GM12873 (cell line): ENCODE measurements at regions not wholly inside any gene's neighbourhood (a gene's known extent, or its start where the extent isn't known, plus 50 kb on each side); places are given as distances from the start of the nearest gene placed in this dataset.

ENCODE experiments used
- TF ChIP-seq, protein P1 (sequence below): IDR thresholded peaks from 2 replicates; pipeline ENCODE4 v1.5.1; 2012; ENCODE audit warnings: low read depth, mild to moderate bottlenecking, moderate library complexity, low read length, control low read depth; ENCODE audit not compliant: insufficient read depth; ENCODE audit errors: missing control alignments

DNA sequence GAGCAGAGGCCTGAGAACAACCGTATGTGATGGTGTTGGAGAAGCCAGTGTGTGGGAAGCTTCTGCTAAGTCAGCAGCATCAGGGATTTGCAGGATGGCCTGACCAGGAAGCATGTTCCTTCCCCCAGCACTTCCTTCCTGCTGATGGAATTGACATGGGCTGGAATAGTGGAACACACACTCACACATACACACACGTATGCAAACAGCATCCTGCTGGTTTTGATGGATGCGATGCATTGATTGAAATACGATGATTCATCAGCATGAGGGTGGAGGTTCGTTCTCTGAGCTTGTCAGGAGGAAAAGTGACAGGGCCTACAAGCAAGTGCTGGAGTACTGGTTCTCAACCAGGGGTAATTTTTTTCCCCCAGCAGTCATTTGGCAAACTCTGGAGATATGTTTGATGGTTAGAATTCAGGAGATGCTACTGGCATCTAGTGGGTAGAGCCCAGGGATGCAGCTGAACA is 229.1 kb downstream of the NFATC2 start:
- TF ChIP-seq, protein P1, sequence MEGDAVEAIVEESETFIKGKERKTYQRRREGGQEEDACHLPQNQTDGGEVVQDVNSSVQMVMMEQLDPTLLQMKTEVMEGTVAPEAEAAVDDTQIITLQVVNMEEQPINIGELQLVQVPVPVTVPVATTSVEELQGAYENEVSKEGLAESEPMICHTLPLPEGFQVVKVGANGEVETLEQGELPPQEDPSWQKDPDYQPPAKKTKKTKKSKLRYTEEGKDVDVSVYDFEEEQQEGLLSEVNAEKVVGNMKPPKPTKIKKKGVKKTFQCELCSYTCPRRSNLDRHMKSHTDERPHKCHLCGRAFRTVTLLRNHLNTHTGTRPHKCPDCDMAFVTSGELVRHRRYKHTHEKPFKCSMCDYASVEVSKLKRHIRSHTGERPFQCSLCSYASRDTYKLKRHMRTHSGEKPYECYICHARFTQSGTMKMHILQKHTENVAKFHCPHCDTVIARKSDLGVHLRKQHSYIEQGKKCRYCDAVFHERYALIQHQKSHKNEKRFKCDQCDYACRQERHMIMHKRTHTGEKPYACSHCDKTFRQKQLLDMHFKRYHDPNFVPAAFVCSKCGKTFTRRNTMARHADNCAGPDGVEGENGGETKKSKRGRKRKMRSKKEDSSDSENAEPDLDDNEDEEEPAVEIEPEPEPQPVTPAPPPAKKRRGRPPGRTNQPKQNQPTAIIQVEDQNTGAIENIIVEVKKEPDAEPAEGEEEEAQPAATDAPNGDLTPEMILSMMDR: no peak

GRCh38 chr20:51312480-51312783 is 230.1 kb downstream of the NFATC2 start:
- TF ChIP-seq, protein P1: no peak

DNA sequence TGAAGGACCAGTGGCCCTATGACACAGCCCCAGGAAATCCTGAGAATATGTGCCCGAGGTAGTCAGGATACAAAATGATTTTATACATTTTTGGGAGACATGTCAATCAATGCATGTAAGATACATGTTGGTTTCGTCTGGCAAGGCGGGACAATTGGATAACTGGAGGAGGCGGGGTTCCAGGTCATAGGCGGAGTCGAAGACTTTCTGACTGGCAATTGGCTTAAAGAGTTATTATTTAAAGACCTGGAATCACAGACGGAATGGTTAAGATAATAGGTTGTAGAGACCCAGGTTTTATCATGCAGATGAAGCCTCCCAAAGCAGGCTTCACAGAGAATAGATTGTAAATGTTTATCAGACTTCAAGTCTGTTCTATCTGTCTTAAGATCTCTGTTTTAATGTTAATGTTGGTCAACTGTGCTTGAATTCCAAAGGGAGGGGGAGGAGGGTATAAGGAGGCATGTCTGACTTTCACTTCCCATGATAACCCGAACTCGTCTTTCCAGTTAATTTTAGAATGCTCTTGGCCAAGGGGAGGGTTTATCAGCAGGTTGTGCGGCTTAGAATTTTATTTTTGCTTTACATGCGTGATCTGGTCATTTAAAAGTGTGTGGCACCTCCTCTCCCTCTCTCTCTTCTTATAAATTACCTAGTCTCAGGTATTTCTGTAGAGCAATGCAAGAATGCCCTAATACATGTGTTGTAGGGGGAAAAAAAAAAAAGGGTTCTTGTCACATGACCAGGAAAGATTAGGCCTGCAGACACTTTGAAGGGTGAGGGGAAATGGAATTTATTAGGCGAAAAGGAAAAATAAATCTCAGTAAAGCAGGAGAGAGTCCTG is 230.7 kb downstream of the NFATC2 start:
- TF ChIP-seq, protein P1: no peak

DNA sequence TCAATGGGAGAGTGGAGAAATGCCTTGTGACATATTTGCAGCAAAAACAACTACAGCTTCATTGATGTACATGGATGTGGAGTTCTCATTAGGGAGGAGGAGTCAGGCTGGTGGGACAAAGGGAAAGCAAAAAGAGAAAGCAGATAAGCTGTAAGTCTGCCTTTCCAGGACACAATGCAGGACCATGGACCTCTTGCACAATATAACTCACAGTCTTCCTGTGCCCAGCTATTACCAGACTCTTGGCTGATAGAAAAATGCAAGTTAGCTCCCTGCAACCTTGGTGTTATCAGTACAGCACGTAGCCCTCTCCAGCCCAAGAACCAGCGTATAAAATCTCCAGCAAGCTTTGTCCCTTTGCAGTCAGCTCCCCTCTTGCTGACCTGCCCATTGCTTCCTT is 232.3 kb downstream of the NFATC2 start:
- TF ChIP-seq, protein P1: no peak

GRCh38 chr20:51309128-51309527 is 233.4 kb downstream of the NFATC2 start:
- TF ChIP-seq, protein P1: no peak

- TF ChIP-seq, protein P1: peak; percentile 91
Measured at GRCh38 chr20:51306521-51307358, 235.8 kb downstream of the NFATC2 start.

- TF ChIP-seq, protein P1: no peak
Measured at GRCh38 chr20:51306081-51306480, 236.4 kb downstream of the NFATC2 start.
